PC-3 (cell line): ENCODE measurements at regions not wholly inside any gene's neighbourhood (a gene's known extent, or its start where the extent isn't known, plus 50 kb on each side); places are given as distances from the start of the nearest gene placed in this dataset.

Experiments used
- CTCF ChIP-seq: fragments of 300-600 bp; sonication (generic); conservative IDR thresholded peaks from 2 replicates; pipeline ENCODE4 v1.5.1; 2017; ENCODE audit warnings: antibody characterized with exemption, low read depth, mild to moderate bottlenecking, low read length
- EZH2phosphoT487 ChIP-seq: fragments of 300-600 bp; sonication (generic); IDR thresholded peaks from 2 replicates; pipeline ENCODE4 v1.6.1; 2018; ENCODE audit warnings: mild to moderate bottlenecking, antibody characterized with exemption, low read length, borderline replicate concordance

DNA sequence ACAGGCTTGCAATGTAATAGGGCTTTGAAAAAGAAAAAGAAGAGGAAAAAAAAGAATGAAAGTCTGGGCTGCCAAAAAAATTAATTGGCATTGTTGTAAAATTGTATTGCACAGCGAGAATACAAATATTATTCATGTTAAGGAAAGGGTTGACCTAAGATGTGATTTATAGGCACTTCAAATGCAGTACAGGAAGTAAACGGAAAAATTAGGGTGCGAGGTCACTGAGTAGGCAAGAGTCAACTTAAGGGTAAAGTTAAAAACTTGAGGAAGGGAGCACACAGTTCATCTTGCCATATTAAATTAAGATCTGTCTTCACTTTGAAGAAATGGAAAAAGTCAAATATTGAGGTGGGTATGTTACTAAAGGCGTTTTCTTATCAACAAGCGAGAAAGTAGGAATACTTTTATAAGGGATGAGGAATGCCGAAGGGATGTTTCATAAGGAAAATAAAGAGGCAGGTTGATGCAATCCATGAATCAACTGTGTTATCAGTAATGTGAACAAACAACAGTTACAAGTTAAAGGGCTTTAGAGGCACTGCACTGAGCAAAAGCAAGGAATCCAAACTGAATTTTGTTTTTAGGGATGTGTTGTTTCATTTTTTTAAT is 123.0 kb downstream of the WT1 start:
- TF ChIP-seq EZH2phosphoT487 (no peak), CTCF (no peak)
